ENCODE measurements at regions not wholly inside any gene's neighbourhood (a gene's known extent, or its start where the extent isn't known, plus 50 kb on each side); places are given as distances from the start of the nearest gene placed in this dataset.

DNA sequence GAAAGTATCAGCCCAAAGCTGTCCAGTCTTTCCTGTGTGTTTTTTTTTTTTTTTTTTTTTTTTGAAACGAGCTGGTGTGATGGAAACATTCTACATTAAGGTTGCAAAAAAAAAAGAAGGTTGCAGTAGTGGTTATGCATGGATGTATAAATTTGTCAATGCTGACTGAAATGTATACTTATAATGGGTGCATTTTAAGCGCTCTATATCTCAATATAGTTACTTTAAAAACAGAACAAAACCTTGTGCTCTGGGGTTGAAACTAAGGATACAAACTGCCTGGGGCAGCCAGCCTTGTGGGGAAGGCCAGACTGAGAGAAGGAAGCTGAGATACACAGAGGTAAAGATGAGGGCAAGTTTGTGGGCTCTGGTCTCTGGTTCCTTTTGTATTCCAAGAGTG is 87.3 kb upstream of the RMST start:
- no peak for TF ChIP-seq EZH2 (IDR thresholded peaks at IDR 0.05; ENCODE audit: low read depth)
- no peaks in the 10 kb centered on the region for H3F3A ChIP-seq (ENCODE audit: insufficient read depth, low read depth)
- no peak for DNase-seq
- H3K4me2 ChIP-seq, result no peak overlapping the region
- BruUV-seq (replicated peaks), result no TSS peak
- no peaks in the 10 kb centered on the region for H3K9me2 ChIP-seq (ENCODE audit: insufficient read depth)
- H3K4me1 ChIP-seq (replicated peaks; ENCODE audit: insufficient read depth), result no peaks in the 10 kb centered on the region
- H3K36me3 ChIP-seq (ENCODE audit: low read depth), result no peaks in the 10 kb centered on the region
- H3K79me2 ChIP-seq (ENCODE audit: low read depth), result no peaks in the 10 kb centered on the region
- ChIA-PET CTCF (no interaction called here), POLR2A (ENCODE audit: unreplicated experiment) (no interaction called here)
- intact Hi-C loops (cut with micrococcal nuclease; ENCODE audit: unreplicated experiment), result no loop called here
- H3K4me3 ChIP-seq, result no peak overlapping the region
- no peak overlapping the region for H3K27ac ChIP-seq
- no peaks in the 10 kb centered on the region for H3K9me3 ChIP-seq (ENCODE audit: insufficient read depth, low read depth)
- peaks cover 9% of the 10 kb centered on the region; the same call in 1 of the 2 replicates for H3K27me3 ChIP-seq (ENCODE audit: insufficient read depth, low read depth)
- H4K20me1 ChIP-seq (ENCODE audit: insufficient read depth), result no peaks in the 10 kb centered on the region
- no peak overlapping the region for H2AFZ ChIP-seq

DNA sequence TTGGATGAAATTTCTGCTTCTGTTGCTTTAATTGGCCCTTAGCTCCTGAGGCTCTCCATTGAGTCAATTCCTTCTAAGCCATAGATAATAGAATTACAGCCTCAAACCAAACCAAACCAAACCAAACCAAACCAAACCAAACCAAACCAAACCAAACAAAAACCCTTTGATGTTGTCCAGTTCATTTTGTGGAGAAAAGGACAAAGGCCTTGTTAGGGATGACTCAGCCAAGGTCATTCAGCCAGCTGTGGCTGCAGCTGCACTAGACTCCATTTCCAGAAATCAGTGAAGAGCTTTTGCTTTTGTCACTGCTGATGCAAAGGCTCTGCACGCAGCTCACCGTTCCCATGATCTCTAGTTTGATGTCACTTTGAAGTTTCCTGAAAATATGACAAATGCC is 82.2 kb upstream of the RMST start:
- H3K4me1 ChIP-seq (replicated peaks; ENCODE audit: insufficient read depth), result no peaks in the 10 kb centered on the region
- no peaks in the 10 kb centered on the region for H3K9me3 ChIP-seq (ENCODE audit: insufficient read depth, low read depth)
- H3K27me3 ChIP-seq (ENCODE audit: insufficient read depth, low read depth), result no peaks in the 10 kb centered on the region
- no peak overlapping the region for H3K4me3 ChIP-seq
- DNase-seq, result no peak
- no peak overlapping the region for H3K4me2 ChIP-seq
- H2AFZ ChIP-seq, result no peak overlapping the region
- no peaks in the 10 kb centered on the region for H3F3A ChIP-seq (ENCODE audit: insufficient read depth, low read depth)
- H3K9me2 ChIP-seq (ENCODE audit: insufficient read depth), result no peaks in the 10 kb centered on the region
- ChIA-PET POLR2A (ENCODE audit: unreplicated experiment) (no interaction called here), CTCF (no interaction called here)
- TF ChIP-seq CTCF (conservative IDR thresholded peaks at IDR 0.05) (no peak), EZH2 (IDR thresholded peaks at IDR 0.05; ENCODE audit: low read depth) (no peak)
- intact Hi-C loops (cut with micrococcal nuclease; ENCODE audit: unreplicated experiment), result no loop called here
- no peak overlapping the region for H3K27ac ChIP-seq
- no TSS peak for BruUV-seq (replicated peaks)
- no peaks in the 10 kb centered on the region for H3K79me2 ChIP-seq (ENCODE audit: low read depth)
- H3K36me3 ChIP-seq (ENCODE audit: low read depth), result no peaks in the 10 kb centered on the region
- no peaks in the 10 kb centered on the region for H4K20me1 ChIP-seq (ENCODE audit: insufficient read depth)

DNA sequence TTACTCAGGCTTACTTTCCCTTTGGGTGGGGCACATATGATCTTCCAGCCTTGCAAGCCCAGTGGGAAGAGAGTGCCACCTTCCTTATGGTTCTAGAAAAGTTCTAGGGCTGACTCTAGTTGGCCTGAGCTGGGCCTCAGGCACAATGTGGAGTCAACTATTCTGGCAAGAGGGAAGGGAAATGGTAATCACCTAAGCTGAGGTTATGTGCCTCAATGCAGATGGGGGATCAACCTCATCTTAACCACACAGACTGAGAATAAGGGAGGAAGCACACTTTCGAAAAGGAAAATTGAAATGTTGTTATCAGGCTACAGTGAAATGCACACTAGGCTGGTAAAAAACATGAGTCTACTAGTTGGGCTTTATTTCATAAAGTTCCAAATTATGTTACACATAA is 77.5 kb upstream of the RMST start:
- Histone ChIP-seq H3K27me3 (ENCODE audit: insufficient read depth, low read depth) (no peaks in the 10 kb centered on the region), H3K9me2 (ENCODE audit: insufficient read depth) (no peaks in the 10 kb centered on the region), H3K27ac (no peak overlapping the region), H2AFZ (no peak overlapping the region), H3F3A (ENCODE audit: insufficient read depth, low read depth) (no peaks in the 10 kb centered on the region), H3K4me2 (no peak overlapping the region), H3K9me3 (ENCODE audit: insufficient read depth, low read depth) (no peaks in the 10 kb centered on the region), H3K4me1 (replicated peaks; ENCODE audit: insufficient read depth) (no peaks in the 10 kb centered on the region), H3K36me3 (ENCODE audit: low read depth) (no peaks in the 10 kb centered on the region), H3K79me2 (ENCODE audit: low read depth) (no peaks in the 10 kb centered on the region), H4K20me1 (ENCODE audit: insufficient read depth) (no peaks in the 10 kb centered on the region), H3K4me3 (no peak overlapping the region)
- no peak for DNase-seq
- intact Hi-C loops (cut with micrococcal nuclease; ENCODE audit: unreplicated experiment), result no loop called here
- no TSS peak for BruUV-seq (replicated peaks)
- CTCF ChIA-PET, result interaction anchor here (0.6 kb wide), 1 partner anchor 1277 kb away, joined by 6 read pairs; no protein-coding TSS in a partner anchor
- POLR2A ChIA-PET (ENCODE audit: unreplicated experiment), result no interaction called here
- no peak for TF ChIP-seq CTCF (conservative IDR thresholded peaks at IDR 0.05)
- no peak for TF ChIP-seq EZH2 (IDR thresholded peaks at IDR 0.05; ENCODE audit: low read depth)

GRCh38 chr12:97386133-97386581 is 76.4 kb upstream of the RMST start:
- no peak overlapping the region for H3K4me3 ChIP-seq
- intact Hi-C loops (cut with micrococcal nuclease; ENCODE audit: unreplicated experiment), result no loop called here
- H3K4me2 ChIP-seq, result no peak overlapping the region
- POLR2A ChIA-PET (ENCODE audit: unreplicated experiment), result no interaction called here
- no peaks in the 10 kb centered on the region for H3K9me2 ChIP-seq (ENCODE audit: insufficient read depth)
- no peaks in the 10 kb centered on the region for H3K27me3 ChIP-seq (ENCODE audit: insufficient read depth, low read depth)
- H3K36me3 ChIP-seq (ENCODE audit: low read depth), result no peaks in the 10 kb centered on the region
- no peak overlapping the region for H3K27ac ChIP-seq
- BruUV-seq (replicated peaks), result no TSS peak
- H4K20me1 ChIP-seq (ENCODE audit: insufficient read depth), result no peaks in the 10 kb centered on the region
- no peak overlapping the region for H2AFZ ChIP-seq
- TF ChIP-seq CTCF (conservative IDR thresholded peaks at IDR 0.05), result no peak
- no peak for TF ChIP-seq EZH2 (IDR thresholded peaks at IDR 0.05; ENCODE audit: low read depth)
- DNase-seq, result no peak
- H3K9me3 ChIP-seq (ENCODE audit: insufficient read depth, low read depth), result no peaks in the 10 kb centered on the region
- CTCF ChIA-PET, result no interaction called here
- H3K79me2 ChIP-seq (ENCODE audit: low read depth), result no peaks in the 10 kb centered on the region
- H3K4me1 ChIP-seq (replicated peaks; ENCODE audit: insufficient read depth), result no peaks in the 10 kb centered on the region
- no peaks in the 10 kb centered on the region for H3F3A ChIP-seq (ENCODE audit: insufficient read depth, low read depth)
